CD14-positive monocyte (primary cell): ENCODE measurements at regions not wholly inside any gene's neighbourhood (a gene's known extent, or its start where the extent isn't known, plus 50 kb on each side); places are given as distances from the start of the nearest gene placed in this dataset.

Source experiments
- DNase-seq, 3 donors: peaks; one replicate each; pipeline ENCODE4 v3.0.0-alpha.2; 2011 to 2022
- H2AFZ ChIP-seq: 2 replicates; pipeline ENCODE4 v1.6.0; 2012; ENCODE audit warnings: mild to moderate bottlenecking, low read depth, low read length, inconsistent platforms; ENCODE audit not compliant: insufficient read depth, poor library complexity, severe bottlenecking
- H3K27ac ChIP-seq, 2 donors: 1 replicate in 1 of 2; 2 replicates in 1 of 2; pipeline ENCODE4 v1.5.1; 2012 to 2013; ENCODE audit warnings: low read length in 2 of 2, control low read depth in 1 of 2, inconsistent platforms in 1 of 2, low read depth in 1 of 2, mild to moderate bottlenecking in 1 of 2
- H3K27me3 ChIP-seq, 2 donors: one replicate each; pipeline versions ENCODE4 v1.6.0 to v1.6.1; 2011 to 2013; ENCODE audit warnings: low read length in 2 of 2; ENCODE audit not compliant: control insufficient read depth in 2 of 2, insufficient read depth in 2 of 2
- H3K36me3 ChIP-seq, 2 donors: replicated peaks in 1 of 2; 1 replicate in 1 of 2; 2 replicates in 1 of 2; pipeline versions ENCODE4 v1.5.1 to v1.6.1; 2012 to 2013; ENCODE audit warnings: low read length in 2 of 2, control low read depth in 1 of 2, inconsistent platforms in 1 of 2, mild to moderate bottlenecking in 1 of 2; ENCODE audit not compliant: insufficient read depth in 2 of 2, control insufficient read depth in 1 of 2
- H3K4me1 ChIP-seq, 2 donors: 1 replicate in 1 of 2; 2 replicates in 1 of 2; pipeline versions ENCODE4 v1.5.1 to v1.6.1; 2012 to 2013; ENCODE audit warnings: low read length in 2 of 2, control low read depth in 1 of 2, inconsistent platforms in 1 of 2, mild to moderate bottlenecking in 1 of 2, moderate library complexity in 1 of 2; ENCODE audit not compliant: insufficient read depth in 2 of 2, control insufficient read depth in 1 of 2
- H3K4me2 ChIP-seq: replicated peaks from 2 replicates; pipeline ENCODE3; 2012; ENCODE audit warnings: low read length, moderate library complexity, mild to moderate bottlenecking; ENCODE audit not compliant: poor library complexity, severe bottlenecking; ENCODE audit errors: extremely low read depth
- H3K4me3 ChIP-seq, 3 experiments: fragments of 200-600 bp in 1 of 3; sonication (generic) in 1 of 3; replicated peaks in 1 of 3; 1 replicate in 2 of 3; 2 replicates in 1 of 3; pipeline ENCODE4 v1.5.1; 2011 to 2013; ENCODE audit warnings: low read length in 3 of 3, mild to moderate bottlenecking in 3 of 3, control low read depth in 2 of 3, low read depth in 2 of 3, inconsistent platforms in 1 of 3, moderate library complexity in 1 of 3
- H3K79me2 ChIP-seq: 2 replicates; pipeline ENCODE4 v1.6.0; 2012; ENCODE audit warnings: mild to moderate bottlenecking, control low read depth, inconsistent platforms, low read length, moderate library complexity; ENCODE audit not compliant: insufficient read depth
- H3K9ac ChIP-seq: 2 replicates; pipeline ENCODE4 v1.6.0; 2017; ENCODE audit warnings: low read length, mild to moderate bottlenecking; ENCODE audit not compliant: insufficient read depth, poor library complexity, severe bottlenecking
- H3K9me3 ChIP-seq, 2 donors: replicated peaks in 1 of 2; 1 replicate in 1 of 2; 2 replicates in 1 of 2; pipeline versions ENCODE4 v1.5.1 to v1.6.1; 2012 to 2013; ENCODE audit warnings: low read length in 2 of 2, control low read depth in 1 of 2; ENCODE audit not compliant: control insufficient read depth in 1 of 2, insufficient read depth in 1 of 2
- H4K20me1 ChIP-seq: 2 replicates; pipeline ENCODE4 v1.6.0; 2012; ENCODE audit warnings: mild to moderate bottlenecking, low read length, control low read depth, moderate library complexity; ENCODE audit not compliant: insufficient read depth
- H3K27ac Mint-ChIP-seq, 7 donors: one replicate each; pipeline ENCODE4 v1.8.0; 2020; ENCODE audit warnings: mild to moderate bottlenecking in 7 of 7, mixed read lengths in 7 of 7, moderate library complexity in 6 of 7, inconsistent platforms in 2 of 7
- H3K27me3 Mint-ChIP-seq, 3 donors: one replicate each; pipeline ENCODE4 v1.8.0; 2021 to 2022; ENCODE audit warnings: low read depth in 3 of 3, mild to moderate bottlenecking in 3 of 3, mixed read lengths in 3 of 3, moderate library complexity in 3 of 3, inconsistent platforms in 1 of 3
- H3K36me3 Mint-ChIP-seq, 2 donors: one replicate each; pipeline ENCODE4 v1.8.0; 2020; ENCODE audit warnings: mixed read lengths in 2 of 2, inconsistent platforms in 1 of 2, mild to moderate bottlenecking in 1 of 2
- H3K4me1 Mint-ChIP-seq: one replicate; pipeline ENCODE4 v1.8.0; 2020; ENCODE audit warnings: mild to moderate bottlenecking, mixed read lengths
- H3K4me3 Mint-ChIP-seq, 2 donors: one replicate each; pipeline ENCODE4 v1.8.0; 2020; ENCODE audit warnings: mild to moderate bottlenecking in 2 of 2, mixed read lengths in 2 of 2, moderate library complexity in 1 of 2
- H3K9me3 Mint-ChIP-seq, 7 donors: one replicate each; pipeline ENCODE4 v1.8.0; 2020 to 2022; ENCODE audit warnings: mixed read lengths in 7 of 7, mild to moderate bottlenecking in 6 of 7, moderate library complexity in 6 of 7, inconsistent platforms in 2 of 7
- WGBS: methylation state at CpG from one replicate; pipeline ENCODE4 v1.1.5; 2013; ENCODE audit warnings: missing lambda C conversion rate; ENCODE audit not compliant: insufficient coverage; 5-methylcytosine and 5-hydroxymethylcytosine counted together
- intact Hi-C, 2 donors: fragments of 100-400 bp; cut with micrococcal nuclease; formaldehyde crosslinking; loops; one replicate each; pipeline versions ENCODE4 v1.15.0 to v1.15.1; 2023
- TF ChIP-seq, protein P1 (sequence below): fragments of 200-600 bp; IDR thresholded peaks from one replicate; pipeline ENCODE4 v1.8.0; 2022; ENCODE audit warnings: antibody characterized with exemption, mild to moderate bottlenecking

- TF ChIP-seq, protein P1, sequence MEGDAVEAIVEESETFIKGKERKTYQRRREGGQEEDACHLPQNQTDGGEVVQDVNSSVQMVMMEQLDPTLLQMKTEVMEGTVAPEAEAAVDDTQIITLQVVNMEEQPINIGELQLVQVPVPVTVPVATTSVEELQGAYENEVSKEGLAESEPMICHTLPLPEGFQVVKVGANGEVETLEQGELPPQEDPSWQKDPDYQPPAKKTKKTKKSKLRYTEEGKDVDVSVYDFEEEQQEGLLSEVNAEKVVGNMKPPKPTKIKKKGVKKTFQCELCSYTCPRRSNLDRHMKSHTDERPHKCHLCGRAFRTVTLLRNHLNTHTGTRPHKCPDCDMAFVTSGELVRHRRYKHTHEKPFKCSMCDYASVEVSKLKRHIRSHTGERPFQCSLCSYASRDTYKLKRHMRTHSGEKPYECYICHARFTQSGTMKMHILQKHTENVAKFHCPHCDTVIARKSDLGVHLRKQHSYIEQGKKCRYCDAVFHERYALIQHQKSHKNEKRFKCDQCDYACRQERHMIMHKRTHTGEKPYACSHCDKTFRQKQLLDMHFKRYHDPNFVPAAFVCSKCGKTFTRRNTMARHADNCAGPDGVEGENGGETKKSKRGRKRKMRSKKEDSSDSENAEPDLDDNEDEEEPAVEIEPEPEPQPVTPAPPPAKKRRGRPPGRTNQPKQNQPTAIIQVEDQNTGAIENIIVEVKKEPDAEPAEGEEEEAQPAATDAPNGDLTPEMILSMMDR: no peak
- H3K4me3 ChIP-seq: no peak overlapping the region
- no CpG with 5 or more reads among the region's 4 CpGs for WGBS
Measured at GRCh38 chr18:29434650-29435049, 1257.7 kb upstream of the CDH2 start.

DNA sequence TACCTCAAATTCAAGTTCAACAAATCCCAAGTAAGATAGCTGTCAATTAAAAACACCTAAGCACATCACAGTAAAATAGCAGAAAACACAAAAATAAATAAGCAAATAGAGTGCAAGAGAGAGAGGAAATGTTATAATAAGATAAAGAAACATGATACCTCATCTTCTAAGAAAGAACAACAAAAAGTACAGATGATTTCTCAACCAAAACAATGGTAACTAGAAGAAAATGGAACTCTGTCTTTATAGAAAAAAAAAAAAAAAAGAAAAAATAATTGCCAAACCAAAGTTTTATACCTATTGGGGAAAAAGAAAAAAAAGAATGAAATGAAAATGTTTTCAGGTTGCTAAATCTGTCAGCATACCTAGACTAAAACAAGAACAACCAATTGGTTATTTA lies 1253.5 kb upstream of the CDH2 start:
- intact Hi-C loops: no loop called here
- Histone ChIP-seq H3K79me2 (no peaks in the 10 kb centered on the region), H3K27me3 (no peaks in the 10 kb centered on the region), H3K4me3 (no peak overlapping the region), H3K9ac (no peak overlapping the region), H3K36me3 (no peaks in the 10 kb centered on the region), H3K27ac (no peak overlapping the region), H3K4me1 (no peaks in the 10 kb centered on the region), H3K9me3 (peaks cover 0 to 9% of the 10 kb centered on the region in 2 donors), H3K4me2 (no peak overlapping the region), H2AFZ (no peak overlapping the region), H4K20me1 (no peaks in the 10 kb centered on the region)
- no peaks in the 10 kb centered on the region for H3K27me3 Mint-ChIP-seq
- no peak overlapping the region for H3K27ac Mint-ChIP-seq
- DNase-seq: no peak
- H3K9me3 Mint-ChIP-seq: peaks cover 0 to 20% (median 3%) of the 10 kb centered on the region in 7 donors
- no peaks in the 10 kb centered on the region for H3K4me1 Mint-ChIP-seq
- no peaks in the 10 kb centered on the region for H3K36me3 Mint-ChIP-seq
- TF ChIP-seq, protein P1: no peak
- no peak overlapping the region for H3K4me3 Mint-ChIP-seq

More at GRCh38 chr18:29434650-29435049, 1257.7 kb upstream of the CDH2 start:
- Histone ChIP-seq H4K20me1 (no peaks in the 10 kb centered on the region), H3K27me3 (no peaks in the 10 kb centered on the region), H3K9me3 (peaks cover 0 to 4% of the 10 kb centered on the region in 2 donors), H3K79me2 (no peaks in the 10 kb centered on the region), H3K4me1 (no peaks in the 10 kb centered on the region), H3K9ac (no peak overlapping the region), H3K4me2 (no peak overlapping the region), H2AFZ (no peak overlapping the region), H3K27ac (no peak overlapping the region), H3K36me3 (no peaks in the 10 kb centered on the region)
- Mint-ChIP-seq H3K4me1 (no peaks in the 10 kb centered on the region), H3K36me3 (no peaks in the 10 kb centered on the region), H3K9me3 (peaks cover 0 to 9% (median 2%) of the 10 kb centered on the region in 7 donors), H3K4me3 (no peak overlapping the region), H3K27me3 (no peaks in the 10 kb centered on the region), H3K27ac (no peak overlapping the region)
- DNase-seq: no peak
- intact Hi-C loops: no loop called here
